Ascending aorta (tissue), 2 donors: ENCODE measurements at regions not wholly inside any gene's neighbourhood (a gene's known extent, or its start where the extent isn't known, plus 50 kb on each side); places are given as distances from the start of the nearest gene placed in this dataset.

Source experiments
- DNase-seq, 2 donors: peaks; one replicate each; pipeline ENCODE4 v3.0.0-alpha.2; 2019; ENCODE audit warnings: low spot score in 2 of 2
- H3K27ac ChIP-seq, 2 donors: fragments of 200-600 bp; sonication (generic); one replicate each; pipeline ENCODE4 v1.5.1; 2016 to 2017; ENCODE audit warnings: mild to moderate bottlenecking in 1 of 2
- H3K27me3 ChIP-seq: fragments of 200-600 bp; sonication (generic); one replicate; pipeline ENCODE4 v1.5.1; 2017
- H3K36me3 ChIP-seq, 2 donors: fragments of 200-600 bp; sonication (generic); one replicate each; pipeline ENCODE4 v1.5.1; 2016
- H3K4me1 ChIP-seq, 2 donors: fragments of 200-600 bp; sonication (generic); one replicate each; pipeline ENCODE4 v1.5.1; 2016 to 2017; ENCODE audit warnings: mild to moderate bottlenecking in 1 of 2
- H3K4me3 ChIP-seq, 2 donors: fragments of 200-600 bp; sonication (generic); one replicate each; pipeline ENCODE4 v1.5.1; 2016 to 2017; ENCODE audit warnings: mild to moderate bottlenecking in 1 of 2
- H3K9me3 ChIP-seq, 2 donors: fragments of 200-600 bp; sonication (generic); one replicate each; pipeline ENCODE4 v1.5.1; 2016
- intact Hi-C: fragments of 100-400 bp; cut with DNase I; formaldehyde crosslinking; loops from one replicate; pipeline ENCODE4 v1.15.1; 2023
- TF ChIP-seq, protein P1 (sequence below), 3 experiments: fragments of 200-600 bp in 2 of 3; fragments of 450-650 bp in 1 of 3; sonication (generic) in 2 of 3; IDR thresholded peaks; one replicate each; pipeline ENCODE4 v1.5.1; 2016 to 2019; ENCODE audit warnings: antibody characterized with exemption in 3 of 3, mild to moderate bottlenecking in 1 of 3, moderate library complexity in 1 of 3

GRCh38 chr11:87466223-87466622, 428.5 kb downstream of the TMEM135 start:
- intact Hi-C loops = no loop called here
- TF ChIP-seq, protein P1, sequence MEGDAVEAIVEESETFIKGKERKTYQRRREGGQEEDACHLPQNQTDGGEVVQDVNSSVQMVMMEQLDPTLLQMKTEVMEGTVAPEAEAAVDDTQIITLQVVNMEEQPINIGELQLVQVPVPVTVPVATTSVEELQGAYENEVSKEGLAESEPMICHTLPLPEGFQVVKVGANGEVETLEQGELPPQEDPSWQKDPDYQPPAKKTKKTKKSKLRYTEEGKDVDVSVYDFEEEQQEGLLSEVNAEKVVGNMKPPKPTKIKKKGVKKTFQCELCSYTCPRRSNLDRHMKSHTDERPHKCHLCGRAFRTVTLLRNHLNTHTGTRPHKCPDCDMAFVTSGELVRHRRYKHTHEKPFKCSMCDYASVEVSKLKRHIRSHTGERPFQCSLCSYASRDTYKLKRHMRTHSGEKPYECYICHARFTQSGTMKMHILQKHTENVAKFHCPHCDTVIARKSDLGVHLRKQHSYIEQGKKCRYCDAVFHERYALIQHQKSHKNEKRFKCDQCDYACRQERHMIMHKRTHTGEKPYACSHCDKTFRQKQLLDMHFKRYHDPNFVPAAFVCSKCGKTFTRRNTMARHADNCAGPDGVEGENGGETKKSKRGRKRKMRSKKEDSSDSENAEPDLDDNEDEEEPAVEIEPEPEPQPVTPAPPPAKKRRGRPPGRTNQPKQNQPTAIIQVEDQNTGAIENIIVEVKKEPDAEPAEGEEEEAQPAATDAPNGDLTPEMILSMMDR (IDR thresholded peaks at IDR 0.05) = no peak
- Histone ChIP-seq H3K4me1 (no peaks in the 10 kb centered on the region), H3K27ac (no peak overlapping the region), H3K4me3 (no peak overlapping the region), H3K27me3 (no peaks in the 10 kb centered on the region), H3K36me3 (no peaks in the 10 kb centered on the region), H3K9me3 (no peaks in the 10 kb centered on the region)
- DNase-seq = no peak

GRCh38 chr11:87465716-87466115, 428.0 kb downstream of the TMEM135 start:
- intact Hi-C loops = no loop called here

DNA sequence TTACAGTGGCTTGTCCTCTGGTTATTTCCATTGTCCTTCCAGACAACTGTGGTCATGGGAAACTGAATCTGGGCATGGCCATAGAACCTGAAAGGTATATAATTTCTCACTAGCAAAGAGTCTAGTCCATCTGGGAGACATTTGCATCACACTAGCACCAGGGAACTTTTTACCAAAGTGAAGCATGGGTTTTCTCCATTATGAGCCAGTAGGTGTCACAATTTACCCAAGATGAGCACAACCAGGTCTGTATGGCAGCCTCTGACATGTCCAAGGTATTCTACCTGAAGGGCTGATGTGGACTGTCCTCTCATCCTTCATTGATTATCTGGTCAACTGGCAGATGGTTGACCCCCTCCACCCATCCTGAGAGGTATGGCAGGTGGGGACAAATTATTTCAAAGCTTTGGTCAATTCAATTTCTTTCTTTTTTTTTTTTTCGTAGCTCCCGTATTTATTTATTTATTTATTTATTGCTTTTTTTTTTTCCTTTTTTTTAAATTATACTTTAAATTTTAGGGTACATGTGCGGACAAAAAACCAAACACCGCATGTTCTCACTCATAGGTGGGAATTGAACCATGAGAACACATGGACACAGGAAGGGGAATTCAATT, 425.9 kb downstream of the TMEM135 start:
- intact Hi-C loops = no loop called here
- Histone ChIP-seq H3K4me3 (no peak overlapping the region), H3K27ac (no peak overlapping the region), H3K9me3 (no peaks in the 10 kb centered on the region), H3K27me3 (no peaks in the 10 kb centered on the region), H3K4me1 (no peaks in the 10 kb centered on the region), H3K36me3 (no peaks in the 10 kb centered on the region)
- TF ChIP-seq, protein P1 (IDR thresholded peaks at IDR 0.05) = no peak
- DNase-seq = no peak

More at GRCh38 chr11:87465716-87466115, 428.0 kb downstream of the TMEM135 start:
- H3K27ac ChIP-seq = no peak overlapping the region
- H3K27me3 ChIP-seq = no peaks in the 10 kb centered on the region
- no peak overlapping the region for H3K4me3 ChIP-seq
- TF ChIP-seq, protein P1 (IDR thresholded peaks at IDR 0.05) = no peak
- no peaks in the 10 kb centered on the region for H3K4me1 ChIP-seq
- H3K9me3 ChIP-seq = no peaks in the 10 kb centered on the region
- no peak for DNase-seq
- H3K36me3 ChIP-seq = no peaks in the 10 kb centered on the region

- no peaks in the 10 kb centered on the region for H3K27me3 ChIP-seq
- H3K9me3 ChIP-seq = no peaks in the 10 kb centered on the region
- no peaks in the 10 kb centered on the region for H3K36me3 ChIP-seq
- TF ChIP-seq, protein P1 (IDR thresholded peaks at IDR 0.05) = no peak
- no peak overlapping the region for H3K27ac ChIP-seq
- DNase-seq = no peak
- no peaks in the 10 kb centered on the region for H3K4me1 ChIP-seq
- intact Hi-C loops = no loop called here
- no peak overlapping the region for H3K4me3 ChIP-seq
Observed at GRCh38 chr11:87462171-87462570, 424.4 kb downstream of the TMEM135 start.

DNA sequence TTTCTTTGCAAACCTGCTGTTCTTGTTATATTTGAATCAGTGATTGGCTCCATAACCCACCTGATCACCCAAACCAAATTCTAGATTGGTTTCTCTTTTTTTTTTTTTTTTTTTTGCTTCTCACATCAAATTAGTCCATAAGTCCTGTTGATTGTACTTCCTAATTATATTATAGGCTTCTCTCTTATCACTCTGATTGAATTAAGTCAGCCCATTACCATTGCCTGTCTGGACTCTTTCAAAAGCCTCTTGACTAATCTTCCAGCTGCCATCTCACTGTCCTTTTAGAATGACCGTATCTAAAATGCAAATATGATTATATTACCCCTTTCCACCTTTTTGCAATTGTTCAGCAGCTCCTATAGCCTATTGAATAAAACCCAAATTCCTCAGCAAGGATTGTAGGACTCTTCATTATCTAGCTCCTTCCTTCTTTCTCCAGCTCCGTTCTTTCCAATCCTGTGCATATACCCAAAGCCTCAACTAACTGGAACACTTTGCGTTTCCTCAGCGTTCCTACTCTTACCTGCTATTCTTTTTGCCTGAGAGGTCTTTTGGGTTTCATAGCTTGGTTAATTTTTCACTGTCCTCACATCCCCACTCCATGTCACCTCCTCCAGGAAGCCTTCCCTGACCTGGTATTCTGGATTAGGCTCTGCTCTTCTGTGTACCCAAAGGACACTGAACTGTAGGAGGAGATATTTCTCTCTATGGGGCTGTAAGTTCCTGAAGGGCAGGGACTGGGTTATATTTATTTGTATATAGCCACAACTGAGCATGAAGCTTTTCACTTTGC, 423.3 kb downstream of the TMEM135 start:
- TF ChIP-seq, protein P1 (IDR thresholded peaks at IDR 0.05) = no peak
- no peaks in the 10 kb centered on the region for H3K9me3 ChIP-seq
- no peaks in the 10 kb centered on the region for H3K4me1 ChIP-seq
- intact Hi-C loops = no loop called here
- no peaks in the 10 kb centered on the region for H3K27me3 ChIP-seq
- DNase-seq = no peak
- H3K4me3 ChIP-seq = no peak overlapping the region
- H3K36me3 ChIP-seq = no peaks in the 10 kb centered on the region
- no peak overlapping the region for H3K27ac ChIP-seq
